ENCODE measurements at regions not wholly inside any gene's neighbourhood (a gene's known extent, or its start where the extent isn't known, plus 50 kb on each side); places are given as distances from the start of the nearest gene placed in this dataset.

- Histone ChIP-seq H3K4me3 (no peak overlapping the region), H3K9me3 (no peaks in the 10 kb centered on the region), H3K36me3 (no peaks in the 10 kb centered on the region), H3K27me3 (peaks cover 6% of the 10 kb centered on the region), H3K4me1 (no peaks in the 10 kb centered on the region), H3K27ac (no peak overlapping the region)
- ATAC-seq (no peak), DNase-seq (no peak)
- TF ChIP-seq CTCF (IDR thresholded peaks at IDR 0.05) = no peak
- intact Hi-C loops (cut with DNase I) = no loop called here
Observed at GRCh38 chr7:121575194-121575765, 179.2 kb upstream of the FAM3C start.

- H3K9me3 ChIP-seq = no peaks in the 10 kb centered on the region
- peaks cover 6% of the 10 kb centered on the region for H3K27me3 ChIP-seq
- no peak for DNase-seq
- no peak for TF ChIP-seq CTCF (IDR thresholded peaks at IDR 0.05)
- no peak overlapping the region for H3K4me3 ChIP-seq
- no peak for ATAC-seq
- H3K27ac ChIP-seq = no peak overlapping the region
- no peaks in the 10 kb centered on the region for H3K36me3 ChIP-seq
- no peaks in the 10 kb centered on the region for H3K4me1 ChIP-seq
- intact Hi-C loops (cut with DNase I) = no loop called here
Observed at GRCh38 chr7:121574109-121574508, 178.0 kb upstream of the FAM3C start.

- Histone ChIP-seq H3K36me3 (no peaks in the 10 kb centered on the region), H3K9me3 (no peaks in the 10 kb centered on the region), H3K27ac (no peak overlapping the region), H3K4me1 (no peaks in the 10 kb centered on the region), H3K27me3 (peaks cover 3% of the 10 kb centered on the region), H3K4me3 (no peak overlapping the region)
- no peak for TF ChIP-seq CTCF (IDR thresholded peaks at IDR 0.05)
- ATAC-seq (no peak), DNase-seq (no peak)
- intact Hi-C loops (cut with DNase I) = no loop called here
Observed at GRCh38 chr7:121572615-121573014, 176.5 kb upstream of the FAM3C start.

DNA sequence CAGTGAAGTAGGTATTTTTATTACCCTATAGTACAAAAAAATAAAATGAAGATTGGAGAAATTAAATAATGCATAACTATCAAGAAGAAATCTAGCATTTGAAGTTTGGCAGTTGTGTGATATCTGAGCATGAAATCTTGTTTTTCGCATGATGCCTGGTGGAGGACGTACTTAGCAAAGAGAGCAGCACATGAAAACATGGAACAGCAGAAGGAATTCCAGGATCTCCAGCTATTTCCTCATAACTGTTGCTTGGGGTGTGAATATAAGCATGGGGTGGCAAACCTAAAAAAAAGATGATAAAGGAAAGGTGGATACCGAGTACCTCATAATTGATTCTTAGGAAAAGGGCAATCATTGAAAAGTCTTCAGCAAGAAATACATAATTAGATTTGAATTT is 174.3 kb upstream of the FAM3C start:
- Histone ChIP-seq H3K27me3 (no peaks in the 10 kb centered on the region), H3K36me3 (no peaks in the 10 kb centered on the region), H3K4me1 (no peaks in the 10 kb centered on the region), H3K9me3 (no peaks in the 10 kb centered on the region), H3K4me3 (no peak overlapping the region), H3K27ac (no peak overlapping the region)
- TF ChIP-seq CTCF (IDR thresholded peaks at IDR 0.05) = no peak
- no peak for DNase-seq
- intact Hi-C loops (cut with DNase I) = no loop called here
- ATAC-seq = no peak

- Histone ChIP-seq H3K27ac (no peak overlapping the region), H3K27me3 (no peaks in the 10 kb centered on the region), H3K4me3 (no peak overlapping the region), H3K9me3 (no peaks in the 10 kb centered on the region), H3K36me3 (no peaks in the 10 kb centered on the region), H3K4me1 (no peaks in the 10 kb centered on the region)
- no peak for TF ChIP-seq CTCF (IDR thresholded peaks at IDR 0.05)
- intact Hi-C loops (cut with DNase I) = no loop called here
- ATAC-seq = no peak
- DNase-seq = no peak
Observed at GRCh38 chr7:121563177-121563576, 167.1 kb upstream of the FAM3C start.

GRCh38 chr7:121562259-121562658 is 166.2 kb upstream of the FAM3C start:
- TF ChIP-seq CTCF (IDR thresholded peaks at IDR 0.05) = no peak
- ATAC-seq (no peak), DNase-seq (no peak)
- Histone ChIP-seq H3K27ac (no peak overlapping the region), H3K4me3 (no peak overlapping the region), H3K36me3 (no peaks in the 10 kb centered on the region), H3K4me1 (no peaks in the 10 kb centered on the region), H3K9me3 (no peaks in the 10 kb centered on the region), H3K27me3 (no peaks in the 10 kb centered on the region)
- intact Hi-C loops (cut with DNase I) = no loop called here

Measured in upper lobe of right lung (tissue), 1 donor.